ENCODE measurements at regions not wholly inside any gene's neighbourhood (a gene's known extent, or its start where the extent isn't known, plus 50 kb on each side); places are given as distances from the start of the nearest gene placed in this dataset.
A peak's percentile ranks its signal among the peaks of the same experiment; 100 is the strongest.

DNA sequence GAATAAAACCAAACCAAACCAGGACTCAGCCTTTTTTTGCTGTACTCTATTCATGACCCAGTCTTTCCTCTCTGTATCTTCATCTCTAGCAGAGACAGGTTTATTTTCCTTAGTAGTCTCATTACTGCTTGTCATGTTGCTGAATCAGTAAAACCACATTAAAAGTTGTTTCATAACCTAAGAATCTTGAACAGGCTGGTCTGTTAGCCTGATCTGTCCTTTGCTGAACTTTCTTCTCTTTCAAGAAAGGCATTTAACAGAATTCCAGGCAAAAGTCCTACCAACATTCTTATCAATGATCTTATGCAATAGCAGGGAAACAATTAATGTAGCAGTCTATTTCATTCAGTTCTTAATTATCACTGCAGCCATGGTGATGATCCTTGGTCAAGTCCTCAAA lies 197.7 kb downstream of the CASP12 start:
- no peak overlapping the region for H2AFZ ChIP-seq (ENCODE audit: low read length)
- TF ChIP-seq EZH2 (IDR thresholded peaks at IDR 0.05; ENCODE audit: low read length, missing control alignments): no peak
- TF ChIP-seq, protein P1, sequence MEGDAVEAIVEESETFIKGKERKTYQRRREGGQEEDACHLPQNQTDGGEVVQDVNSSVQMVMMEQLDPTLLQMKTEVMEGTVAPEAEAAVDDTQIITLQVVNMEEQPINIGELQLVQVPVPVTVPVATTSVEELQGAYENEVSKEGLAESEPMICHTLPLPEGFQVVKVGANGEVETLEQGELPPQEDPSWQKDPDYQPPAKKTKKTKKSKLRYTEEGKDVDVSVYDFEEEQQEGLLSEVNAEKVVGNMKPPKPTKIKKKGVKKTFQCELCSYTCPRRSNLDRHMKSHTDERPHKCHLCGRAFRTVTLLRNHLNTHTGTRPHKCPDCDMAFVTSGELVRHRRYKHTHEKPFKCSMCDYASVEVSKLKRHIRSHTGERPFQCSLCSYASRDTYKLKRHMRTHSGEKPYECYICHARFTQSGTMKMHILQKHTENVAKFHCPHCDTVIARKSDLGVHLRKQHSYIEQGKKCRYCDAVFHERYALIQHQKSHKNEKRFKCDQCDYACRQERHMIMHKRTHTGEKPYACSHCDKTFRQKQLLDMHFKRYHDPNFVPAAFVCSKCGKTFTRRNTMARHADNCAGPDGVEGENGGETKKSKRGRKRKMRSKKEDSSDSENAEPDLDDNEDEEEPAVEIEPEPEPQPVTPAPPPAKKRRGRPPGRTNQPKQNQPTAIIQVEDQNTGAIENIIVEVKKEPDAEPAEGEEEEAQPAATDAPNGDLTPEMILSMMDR (conservative IDR thresholded peaks at IDR 0.05 in 1 of 2, IDR thresholded peaks at IDR 0.05 in 1 of 2; ENCODE audit: low read depth in 1 of 2, low read length in 2 of 2): no peak
- no peaks in the 10 kb centered on the region for H3K4me1 ChIP-seq (ENCODE audit: control insufficient read depth, extremely low read depth, insufficient read depth, low read length)
- no peak overlapping the region for H3K4me3 ChIP-seq (replicated peaks in 1 of 4; ENCODE audit: control extremely low read depth in 1 of 4, insufficient read depth in 1 of 4, low read depth in 3 of 4, low read length in 4 of 4)
- no peaks in the 10 kb centered on the region for H3K36me3 ChIP-seq (ENCODE audit: control insufficient read depth, insufficient read depth, low read length)
- no peaks in the 10 kb centered on the region for H3K27me3 ChIP-seq (ENCODE audit: control insufficient read depth, insufficient read depth, low read length)
- no peaks in the 10 kb centered on the region for H3K9me3 ChIP-seq (ENCODE audit: control insufficient read depth, insufficient read depth, low read depth, low read length)
- DNase-seq (ENCODE audit: low read depth in 2 of 2): peak; percentile 58 to 97
- no peaks in the 10 kb centered on the region for H3K79me2 ChIP-seq (ENCODE audit: control insufficient read depth, insufficient read depth, low read length)
- no peaks in the 10 kb centered on the region for H4K20me1 ChIP-seq (ENCODE audit: control insufficient read depth, extremely low read depth, insufficient read depth, low read length)
- no peak overlapping the region for H3K4me2 ChIP-seq (ENCODE audit: extremely low read depth, insufficient read depth, low read length)
- no peak overlapping the region for H3K27ac ChIP-seq (ENCODE audit: insufficient read depth, low read length)
- no peak overlapping the region for H3K9ac ChIP-seq (ENCODE audit: insufficient read depth, low read length)

DNA sequence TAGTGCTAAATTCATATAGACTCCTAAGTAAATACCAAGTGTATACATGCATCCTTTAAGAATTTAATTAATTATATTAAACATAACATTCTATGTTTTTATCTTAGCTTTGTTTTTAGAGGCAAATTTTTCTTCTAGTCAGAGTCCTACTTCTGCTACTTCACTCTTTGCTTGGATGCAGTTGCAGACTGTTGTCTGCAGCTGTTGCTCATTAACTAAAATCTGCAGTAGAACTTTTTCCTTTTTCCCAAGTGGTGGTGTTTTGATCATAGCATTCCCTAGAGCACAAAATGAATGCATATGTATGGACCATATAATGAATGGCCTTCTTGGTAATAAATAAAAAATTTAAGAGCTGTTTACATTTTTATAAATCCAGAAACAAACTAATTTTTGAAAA lies 198.3 kb downstream of the CASP12 start:
- no peak overlapping the region for H2AFZ ChIP-seq (ENCODE audit: low read length)
- no peaks in the 10 kb centered on the region for H3K27me3 ChIP-seq (ENCODE audit: control insufficient read depth, insufficient read depth, low read length)
- no peaks in the 10 kb centered on the region for H3K9me3 ChIP-seq (ENCODE audit: control insufficient read depth, insufficient read depth, low read depth, low read length)
- H3K27ac ChIP-seq (ENCODE audit: insufficient read depth, low read length): no peak overlapping the region
- no peaks in the 10 kb centered on the region for H4K20me1 ChIP-seq (ENCODE audit: control insufficient read depth, extremely low read depth, insufficient read depth, low read length)
- peaks cover under 1% of the 10 kb centered on the region for H3K4me1 ChIP-seq (ENCODE audit: control insufficient read depth, extremely low read depth, insufficient read depth, low read length)
- no peak for DNase-seq (ENCODE audit: low read depth in 2 of 2)
- no peak overlapping the region for H3K4me2 ChIP-seq (ENCODE audit: extremely low read depth, insufficient read depth, low read length)
- TF ChIP-seq, protein P1 (conservative IDR thresholded peaks at IDR 0.05 in 1 of 2, IDR thresholded peaks at IDR 0.05 in 1 of 2; ENCODE audit: low read depth in 1 of 2, low read length in 2 of 2): no peak
- TF ChIP-seq EZH2 (IDR thresholded peaks at IDR 0.05; ENCODE audit: low read length, missing control alignments): no peak
- no peaks in the 10 kb centered on the region for H3K79me2 ChIP-seq (ENCODE audit: control insufficient read depth, insufficient read depth, low read length)
- no peak overlapping the region for H3K4me3 ChIP-seq (replicated peaks in 1 of 4; ENCODE audit: control extremely low read depth in 1 of 4, insufficient read depth in 1 of 4, low read depth in 3 of 4, low read length in 4 of 4)
- H3K36me3 ChIP-seq (ENCODE audit: control insufficient read depth, insufficient read depth, low read length): no peaks in the 10 kb centered on the region
- no peak overlapping the region for H3K9ac ChIP-seq (ENCODE audit: insufficient read depth, low read length)

DNA sequence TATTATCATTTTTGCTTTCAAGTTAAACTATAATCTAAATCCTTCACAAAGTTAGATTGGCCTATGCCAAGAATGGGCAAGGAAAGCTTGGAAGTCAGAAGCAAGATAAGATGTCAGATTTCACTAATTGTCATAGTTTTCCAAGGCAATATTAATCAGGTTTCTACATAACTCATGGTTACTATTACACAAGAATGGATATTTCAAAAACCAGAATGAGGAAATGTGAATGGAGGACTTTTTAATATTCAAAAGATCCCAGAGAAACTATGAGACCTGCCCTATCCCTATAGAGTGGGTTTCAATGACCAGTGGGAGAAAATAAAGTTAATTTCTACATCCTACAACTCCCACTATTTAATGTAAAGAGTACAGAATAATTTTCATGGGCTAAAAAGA lies 203.2 kb downstream of the CASP12 start:
- DNase-seq (ENCODE audit: low read depth in 2 of 2): no peak
- H3K79me2 ChIP-seq (ENCODE audit: control insufficient read depth, insufficient read depth, low read length): no peaks in the 10 kb centered on the region
- no peaks in the 10 kb centered on the region for H3K27me3 ChIP-seq (ENCODE audit: control insufficient read depth, insufficient read depth, low read length)
- H3K4me1 ChIP-seq (ENCODE audit: control insufficient read depth, extremely low read depth, insufficient read depth, low read length): peaks cover 2% of the 10 kb centered on the region
- H3K27ac ChIP-seq (ENCODE audit: insufficient read depth, low read length): no peak overlapping the region
- TF ChIP-seq, protein P1 (conservative IDR thresholded peaks at IDR 0.05 in 1 of 2, IDR thresholded peaks at IDR 0.05 in 1 of 2; ENCODE audit: low read depth in 1 of 2, low read length in 2 of 2): no peak
- TF ChIP-seq EZH2 (IDR thresholded peaks at IDR 0.05; ENCODE audit: low read length, missing control alignments): no peak
- H4K20me1 ChIP-seq (ENCODE audit: control insufficient read depth, extremely low read depth, insufficient read depth, low read length): no peaks in the 10 kb centered on the region
- H3K9ac ChIP-seq (ENCODE audit: insufficient read depth, low read length): no peak overlapping the region
- H3K4me3 ChIP-seq (replicated peaks in 1 of 4; ENCODE audit: control extremely low read depth in 1 of 4, insufficient read depth in 1 of 4, low read depth in 3 of 4, low read length in 4 of 4): no peak overlapping the region
- H3K36me3 ChIP-seq (ENCODE audit: control insufficient read depth, insufficient read depth, low read length): no peaks in the 10 kb centered on the region
- H3K9me3 ChIP-seq (ENCODE audit: control insufficient read depth, insufficient read depth, low read depth, low read length): no peaks in the 10 kb centered on the region
- no peak overlapping the region for H3K4me2 ChIP-seq (ENCODE audit: extremely low read depth, insufficient read depth, low read length)
- H2AFZ ChIP-seq (ENCODE audit: low read length): no peak overlapping the region
